Cardiac septum (tissue), 1 donor: ENCODE measurements at regions not wholly inside any gene's neighbourhood (a gene's known extent, or its start where the extent isn't known, plus 50 kb on each side); places are given as distances from the start of the nearest gene placed in this dataset.
"Not testable (repeated sequence)": the region's sequence is repeated elsewhere in the genome, so short reads cannot be mapped to it uniquely, and the experiment has no call there.

Experiments
- DNase-seq: peaks from one replicate; pipeline ENCODE4 v3.0.0-alpha.2; 2020; ENCODE audit warnings: low spot score
- intact Hi-C: fragments of 100-400 bp; cut with DNase I; formaldehyde crosslinking; loops from one replicate; pipeline ENCODE4 v1.14.0; 2022
- donor health status: DM: no; HTN: no; CAD: no.

- no peak for DNase-seq
- intact Hi-C loops = no loop called here
These were observed 820.5 kb upstream of the ATXN8OS start for GRCh38 chr13:69287050-69287698.

- intact Hi-C loops = no loop called here
- no peak for DNase-seq
These were observed 823.8 kb upstream of the ATXN8OS start for GRCh38 chr13:69283837-69284236.

GRCh38 chr13:69283301-69283700 is 824.3 kb upstream of the ATXN8OS start:
- DNase-seq = no peak
- intact Hi-C loops = no loop called here

- intact Hi-C loops = no loop called here
- DNase-seq = no peak
These were observed 827.2 kb upstream of the ATXN8OS start for GRCh38 chr13:69280399-69280798.

GRCh38 chr13:69279213-69279612 is 828.4 kb upstream of the ATXN8OS start:
- no peak for DNase-seq
- intact Hi-C loops = no loop called here

GRCh38 chr13:69274231-69274630 is 833.4 kb upstream of the ATXN8OS start:
- intact Hi-C loops = no loop called here
- no peak for DNase-seq

- no peak for DNase-seq
- intact Hi-C loops = no loop called here
These were observed 843.0 kb upstream of the ATXN8OS start for GRCh38 chr13:69264362-69265334.

- no peak for DNase-seq
- intact Hi-C loops = no loop called here
These were observed 864.3 kb upstream of the ATXN8OS start for GRCh38 chr13:69243366-69243765.

GRCh38 chr13:69234171-69234570 is 873.5 kb upstream of the ATXN8OS start:
- intact Hi-C loops = no loop called here
- DNase-seq = no peak

- intact Hi-C loops = no loop called here
- DNase-seq = no peak
These were observed 881.2 kb upstream of the ATXN8OS start for GRCh38 chr13:69226427-69226826.

- DNase-seq, intact Hi-C loops: not testable (repeated sequence)
These were observed 885.8 kb upstream of the ATXN8OS start for GRCh38 chr13:69221633-69222498.

GRCh38 chr13:69213396-69213795 is 894.2 kb upstream of the ATXN8OS start:
- no peak for DNase-seq
- intact Hi-C loops = no loop called here

GRCh38 chr13:69204620-69205019 is 903.0 kb upstream of the ATXN8OS start:
- intact Hi-C loops = no loop called here
- DNase-seq = no peak

- intact Hi-C loops = no loop called here
- no peak for DNase-seq
These were observed 904.6 kb upstream of the ATXN8OS start for GRCh38 chr13:69202996-69203395.

GRCh38 chr13:69199664-69200063 is 908.0 kb upstream of the ATXN8OS start:
- intact Hi-C loops = no loop called here

GRCh38 chr13:69198706-69199105 is 908.9 kb upstream of the ATXN8OS start:
- no peak for DNase-seq
- intact Hi-C loops = no loop called here

More at GRCh38 chr13:69199664-69200063, 908.0 kb upstream of the ATXN8OS start:
- DNase-seq = no peak

GRCh38 chr13:69194130-69194529 is 913.5 kb upstream of the ATXN8OS start:
- intact Hi-C loops = no loop called here

GRCh38 chr13:69180034-69180433 is 927.6 kb upstream of the ATXN8OS start:
- intact Hi-C loops = no loop called here
- DNase-seq = no peak

More at GRCh38 chr13:69194130-69194529, 913.5 kb upstream of the ATXN8OS start:
- no peak for DNase-seq

- intact Hi-C loops = no loop called here
These were observed 929.6 kb upstream of the ATXN8OS start for GRCh38 chr13:69178000-69178399.

GRCh38 chr13:69168436-69168835 is 939.2 kb upstream of the ATXN8OS start:
- no peak for DNase-seq
- intact Hi-C loops = no loop called here

More at GRCh38 chr13:69178000-69178399, 929.6 kb upstream of the ATXN8OS start:
- DNase-seq = no peak
